Right lobe of liver (tissue), 6 donors: ENCODE measurements at regions not wholly inside any gene's neighbourhood (a gene's known extent, or its start where the extent isn't known, plus 50 kb on each side); places are given as distances from the start of the nearest gene placed in this dataset.

Experiments
- ATAC-seq, 4 donors: fragments of 200-7000 bp; cut with Tn5 transposase; one replicate each; pipeline ENCODE4 v1.9.1; 2020; ENCODE audit warnings: mild to moderate bottlenecking in 4 of 4, moderate library complexity in 4 of 4
- DNase-seq, 3 donors: peaks; one replicate each; pipeline ENCODE4 v3.0.0-alpha.2; 2020
- H3K27ac ChIP-seq, 3 donors: fragments of 200-600 bp; one replicate each; pipeline ENCODE4 v1.8.0; 2022
- H3K27me3 ChIP-seq, 2 donors: fragments of 200-600 bp; one replicate each; pipeline ENCODE4 v1.8.0; 2022
- H3K36me3 ChIP-seq, 4 donors: fragments of 200-600 bp; sonication (generic) in 1 of 4; one replicate each; pipeline versions ENCODE4 v1.5.1 to v1.8.0; 2017 to 2022; ENCODE audit warnings: control low read depth in 1 of 4
- H3K4me1 ChIP-seq, 4 donors: fragments of 200-600 bp; sonication (generic) in 1 of 4; one replicate each; pipeline versions ENCODE4 v1.5.1 to v1.8.0; 2017 to 2022; ENCODE audit warnings: control low read depth in 1 of 4
- H3K4me3 ChIP-seq, 3 donors: fragments of 200-600 bp; one replicate each; pipeline ENCODE4 v1.8.0; 2022
- H3K9me3 ChIP-seq, 4 donors: fragments of 200-600 bp; sonication (generic) in 1 of 4; one replicate each; pipeline versions ENCODE4 v1.5.1 to v1.8.0; 2017 to 2022; ENCODE audit warnings: control low read depth in 1 of 4
- POLR2A ChIP-seq: fragments of 450-650 bp; IDR thresholded peaks from one replicate; pipeline ENCODE4 v1.6.1; 2017; ENCODE audit warnings: antibody characterized with exemption, mild to moderate bottlenecking
- WGBS: methylation state at CpG from one replicate; pipeline ENCODE4 v1.1.6; 2018; ENCODE audit warnings: low coverage, low lambda C conversion rate; ENCODE audit not compliant: insufficient coverage; ENCODE audit errors: missing lambda C conversion rate; 5-methylcytosine and 5-hydroxymethylcytosine counted together
- intact Hi-C, 2 donors: fragments of 100-400 bp; cut with DNase I; formaldehyde crosslinking; loops; one replicate each; pipeline versions ENCODE4 v1.11.2 to v1.14.1; 2022
- TF ChIP-seq, protein P1 (sequence below), 4 donors: fragments of 200-600 bp in 3 of 4; fragments of 450-650 bp in 1 of 4; IDR thresholded peaks; one replicate each; pipeline versions ENCODE4 v1.5.1 to v1.8.0; 2016 to 2022; ENCODE audit warnings: antibody characterized with exemption in 4 of 4, mild to moderate bottlenecking in 2 of 4
- donor health status: DM: no; HTN: yes; CAD: no.
- donor health status: DM: no; HTN: no; CAD: no.
- donor health status: DM: no; HTN: no; CAD: no.
- donor health status: DM: no; HTN: yes; CAD: no.
- donor health status: DM: no; HTN: yes; CAD: no.

GRCh38 chr2:142270990-142271389 is 140.2 kb upstream of the LRP1B start:
- TF ChIP-seq, protein P1, sequence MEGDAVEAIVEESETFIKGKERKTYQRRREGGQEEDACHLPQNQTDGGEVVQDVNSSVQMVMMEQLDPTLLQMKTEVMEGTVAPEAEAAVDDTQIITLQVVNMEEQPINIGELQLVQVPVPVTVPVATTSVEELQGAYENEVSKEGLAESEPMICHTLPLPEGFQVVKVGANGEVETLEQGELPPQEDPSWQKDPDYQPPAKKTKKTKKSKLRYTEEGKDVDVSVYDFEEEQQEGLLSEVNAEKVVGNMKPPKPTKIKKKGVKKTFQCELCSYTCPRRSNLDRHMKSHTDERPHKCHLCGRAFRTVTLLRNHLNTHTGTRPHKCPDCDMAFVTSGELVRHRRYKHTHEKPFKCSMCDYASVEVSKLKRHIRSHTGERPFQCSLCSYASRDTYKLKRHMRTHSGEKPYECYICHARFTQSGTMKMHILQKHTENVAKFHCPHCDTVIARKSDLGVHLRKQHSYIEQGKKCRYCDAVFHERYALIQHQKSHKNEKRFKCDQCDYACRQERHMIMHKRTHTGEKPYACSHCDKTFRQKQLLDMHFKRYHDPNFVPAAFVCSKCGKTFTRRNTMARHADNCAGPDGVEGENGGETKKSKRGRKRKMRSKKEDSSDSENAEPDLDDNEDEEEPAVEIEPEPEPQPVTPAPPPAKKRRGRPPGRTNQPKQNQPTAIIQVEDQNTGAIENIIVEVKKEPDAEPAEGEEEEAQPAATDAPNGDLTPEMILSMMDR (IDR thresholded peaks at IDR 0.05): no peak
- no peak for TF ChIP-seq POLR2A
- ATAC-seq: no peak
- WGBS: 34% methylated on average over 2 of the region's 2 CpGs
- Histone ChIP-seq H3K36me3 (no peaks in the 10 kb centered on the region), H3K4me3 (no peak overlapping the region), H3K9me3 (no peaks in the 10 kb centered on the region), H3K27me3 (no peaks in the 10 kb centered on the region), H3K4me1 (no peaks in the 10 kb centered on the region), H3K27ac (no peak overlapping the region)
- intact Hi-C loops: no loop called here
- no peak for DNase-seq

- Histone ChIP-seq H3K9me3 (no peaks in the 10 kb centered on the region), H3K27me3 (no peaks in the 10 kb centered on the region), H3K4me3 (no peak overlapping the region), H3K36me3 (no peaks in the 10 kb centered on the region), H3K27ac (no peak overlapping the region), H3K4me1 (no peaks in the 10 kb centered on the region)
- WGBS: 79% methylated on average over 2 of the region's 2 CpGs
- DNase-seq (no peak), ATAC-seq (no peak)
- intact Hi-C loops: no loop called here
- no peak for TF ChIP-seq POLR2A
Measured at GRCh38 chr2:142270291-142270690, 139.5 kb upstream of the LRP1B start.

DNA sequence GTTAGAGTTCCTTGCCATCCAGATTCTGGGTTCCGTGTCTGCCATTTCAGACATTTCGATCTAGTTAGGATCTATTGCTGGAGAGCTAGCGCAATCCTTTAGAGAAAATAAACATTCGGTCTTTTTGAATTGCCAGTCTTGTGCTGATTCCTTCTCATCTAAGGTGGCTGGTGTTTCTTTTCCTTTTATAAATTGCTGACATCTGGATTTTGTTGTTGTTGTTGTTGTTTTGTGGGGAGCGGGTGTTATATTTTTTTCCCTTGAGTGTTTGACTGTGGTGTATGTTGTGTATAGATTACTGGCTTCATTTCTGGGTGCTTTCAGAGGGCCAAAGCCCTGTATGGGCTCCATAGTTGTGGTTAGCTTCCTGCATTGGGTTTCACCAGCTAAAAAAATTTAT is 128.5 kb upstream of the LRP1B start:
- Histone ChIP-seq H3K27me3 (no peaks in the 10 kb centered on the region), H3K27ac (no peak overlapping the region), H3K4me1 (no peaks in the 10 kb centered on the region), H3K4me3 (no peak overlapping the region), H3K9me3 (no peaks in the 10 kb centered on the region), H3K36me3 (no peaks in the 10 kb centered on the region)
- TF ChIP-seq, protein P1 (IDR thresholded peaks at IDR 0.05): no peak
- no peak for TF ChIP-seq POLR2A
- ATAC-seq (no peak), DNase-seq (no peak)
- intact Hi-C loops: no loop called here
- 66% methylated on average over 5 of the region's 5 CpGs for WGBS

GRCh38 chr2:142254031-142254430 is 123.2 kb upstream of the LRP1B start:
- H3K36me3 ChIP-seq: no peaks in the 10 kb centered on the region
- H3K27me3 ChIP-seq: no peaks in the 10 kb centered on the region
- no peak overlapping the region for H3K4me3 ChIP-seq
- ATAC-seq: no peak
- TF ChIP-seq POLR2A: no peak
- TF ChIP-seq, protein P1 (IDR thresholded peaks at IDR 0.05): no peak
- H3K27ac ChIP-seq: no peak overlapping the region
- no peaks in the 10 kb centered on the region for H3K4me1 ChIP-seq
- 54% methylated on average over 1 of the region's 1 CpG for whole genome bisulfite sequencing
- intact Hi-C loops: no loop called here
- no peaks in the 10 kb centered on the region for H3K9me3 ChIP-seq
- DNase-seq: no peak

DNA sequence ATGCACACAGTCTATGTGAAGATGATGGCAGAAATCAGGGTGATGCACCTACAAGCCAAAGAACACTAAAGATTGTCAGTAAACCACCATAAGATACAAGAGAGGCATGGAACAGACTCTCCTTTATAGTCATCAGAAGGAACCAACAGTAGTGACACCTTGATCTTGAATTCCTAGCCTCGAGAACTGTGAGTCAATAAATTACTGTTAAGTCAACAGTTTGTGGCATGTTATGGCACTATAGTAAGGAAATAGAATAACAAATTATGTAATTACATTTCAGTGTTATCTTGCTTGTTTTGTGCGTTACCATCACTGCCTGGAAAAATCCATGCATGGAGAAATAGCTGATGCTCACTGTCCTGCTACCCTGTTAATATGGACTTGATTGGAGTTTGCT is 110.2 kb upstream of the LRP1B start:
- H3K27me3 ChIP-seq: no peaks in the 10 kb centered on the region
- no peak for ATAC-seq
- TF ChIP-seq, protein P1 (IDR thresholded peaks at IDR 0.05): no peak
- no peak for TF ChIP-seq POLR2A
- intact Hi-C loops: no loop called here
- no peaks in the 10 kb centered on the region for H3K36me3 ChIP-seq
- H3K27ac ChIP-seq: no peak overlapping the region
- no peaks in the 10 kb centered on the region for H3K4me1 ChIP-seq
- no peak for DNase-seq
- no peaks in the 10 kb centered on the region for H3K9me3 ChIP-seq
- WGBS: 40% methylated on average over 2 of the region's 2 CpGs
- H3K4me3 ChIP-seq: no peak overlapping the region
